ENCODE measurements at regions not wholly inside any gene's neighbourhood (a gene's known extent, or its start where the extent isn't known, plus 50 kb on each side); places are given as distances from the start of the nearest gene placed in this dataset.

- Histone ChIP-seq H3K27me3 (ENCODE audit: low read length) (no peaks in the 10 kb centered on the region), H4K20me1 (ENCODE audit: insufficient read depth, low read depth, low read length) (no peaks in the 10 kb centered on the region), H3K36me3 (ENCODE audit: insufficient read depth, low read length) (no peaks in the 10 kb centered on the region), H3K27ac (ENCODE audit: low read length) (no peak overlapping the region), H3K9me2 (replicated peaks; ENCODE audit: insufficient read depth, low read length) (no peaks in the 10 kb centered on the region), H3K9me3 (ENCODE audit: low read length) (no peaks in the 10 kb centered on the region), H3K4me3 (ENCODE audit: low read length) (no peak overlapping the region), H3K79me2 (ENCODE audit: low read length) (no peaks in the 10 kb centered on the region), H3K4me1 (ENCODE audit: low read length) (no peaks in the 10 kb centered on the region), H2AFZ (ENCODE audit: low read length) (no peak overlapping the region), H3K9ac (ENCODE audit: low read length) (no peak overlapping the region), H3K4me2 (ENCODE audit: low read depth, low read length, poor library complexity, severe bottlenecking) (no peak overlapping the region)
- no peak for DNase-seq
Measured at GRCh38 chr10:62514079-62514693, 140.0 kb downstream of the ZNF365 start.

- no peak overlapping the region for H3K4me2 ChIP-seq (ENCODE audit: low read depth, low read length, poor library complexity, severe bottlenecking)
- no peaks in the 10 kb centered on the region for H3K36me3 ChIP-seq (ENCODE audit: insufficient read depth, low read length)
- no peaks in the 10 kb centered on the region for H3K27me3 ChIP-seq (ENCODE audit: low read length)
- H2AFZ ChIP-seq (ENCODE audit: low read length): no peak overlapping the region
- H3K4me3 ChIP-seq (ENCODE audit: low read length): no peak overlapping the region
- no peaks in the 10 kb centered on the region for H3K4me1 ChIP-seq (ENCODE audit: low read length)
- no peak overlapping the region for H3K27ac ChIP-seq (ENCODE audit: low read length)
- peak; percentile 1 for DNase-seq
- H3K9ac ChIP-seq (ENCODE audit: low read length): no peak overlapping the region
- no peaks in the 10 kb centered on the region for H3K9me2 ChIP-seq (replicated peaks; ENCODE audit: insufficient read depth, low read length)
- no peaks in the 10 kb centered on the region for H3K9me3 ChIP-seq (ENCODE audit: low read length)
- H3K79me2 ChIP-seq (ENCODE audit: low read length): no peaks in the 10 kb centered on the region
- H4K20me1 ChIP-seq (ENCODE audit: insufficient read depth, low read depth, low read length): no peaks in the 10 kb centered on the region
Measured at GRCh38 chr10:62517252-62517651, 143.1 kb downstream of the ZNF365 start.

DNA sequence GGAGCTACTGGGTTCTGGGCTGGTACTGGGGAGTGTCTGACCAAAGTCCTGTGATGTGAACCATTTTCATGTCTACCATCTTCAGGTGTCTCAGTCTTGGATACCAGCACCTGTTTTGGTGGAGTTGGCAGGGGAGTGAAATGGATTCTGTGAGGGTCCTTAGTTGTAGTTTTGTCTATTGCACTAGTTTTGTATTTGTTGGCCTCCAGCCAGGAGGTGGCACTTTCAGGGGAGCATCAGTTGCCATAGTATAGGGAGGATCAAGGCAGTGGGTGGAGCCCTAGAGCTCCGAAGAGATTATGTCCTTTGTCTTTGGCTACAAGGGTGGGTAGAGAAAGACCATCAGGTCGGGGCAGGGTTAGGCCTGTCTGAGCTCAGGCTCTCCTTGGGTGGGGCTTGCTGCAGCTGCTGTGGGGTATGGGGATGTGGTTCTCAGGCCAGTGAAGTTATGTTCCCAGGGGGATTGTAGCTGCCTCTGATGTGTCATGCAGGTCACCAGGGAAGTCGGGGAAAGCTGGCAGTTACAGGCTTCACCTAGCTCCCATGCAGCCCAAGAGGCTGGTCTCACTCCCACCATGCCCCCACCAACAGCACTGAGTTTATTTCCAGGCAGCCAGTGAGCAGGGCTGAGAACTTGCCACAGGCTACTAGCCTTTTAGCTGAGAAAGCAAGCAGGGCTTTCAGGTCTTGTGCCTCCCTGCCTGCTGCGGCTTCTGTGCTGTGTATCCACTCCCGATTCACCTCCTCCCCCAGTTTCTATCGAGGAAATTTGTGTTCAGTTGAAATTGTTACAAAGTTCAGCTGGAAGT lies 153.1 kb downstream of the ZNF365 start:
- Histone ChIP-seq H3K36me3 (ENCODE audit: insufficient read depth, low read length) (no peaks in the 10 kb centered on the region), H4K20me1 (ENCODE audit: insufficient read depth, low read depth, low read length) (no peaks in the 10 kb centered on the region), H3K9me2 (replicated peaks; ENCODE audit: insufficient read depth, low read length) (no peaks in the 10 kb centered on the region), H2AFZ (ENCODE audit: low read length) (no peak overlapping the region), H3K4me1 (ENCODE audit: low read length) (peaks cover 17% of the 10 kb centered on the region), H3K27ac (ENCODE audit: low read length) (no peak overlapping the region), H3K9ac (ENCODE audit: low read length) (no peak overlapping the region), H3K9me3 (ENCODE audit: low read length) (no peaks in the 10 kb centered on the region), H3K4me2 (ENCODE audit: low read depth, low read length, poor library complexity, severe bottlenecking) (no peak overlapping the region), H3K79me2 (ENCODE audit: low read length) (no peaks in the 10 kb centered on the region), H3K27me3 (ENCODE audit: low read length) (no peaks in the 10 kb centered on the region), H3K4me3 (ENCODE audit: low read length) (no peak overlapping the region)
- peak; percentile 51 for DNase-seq

DNA sequence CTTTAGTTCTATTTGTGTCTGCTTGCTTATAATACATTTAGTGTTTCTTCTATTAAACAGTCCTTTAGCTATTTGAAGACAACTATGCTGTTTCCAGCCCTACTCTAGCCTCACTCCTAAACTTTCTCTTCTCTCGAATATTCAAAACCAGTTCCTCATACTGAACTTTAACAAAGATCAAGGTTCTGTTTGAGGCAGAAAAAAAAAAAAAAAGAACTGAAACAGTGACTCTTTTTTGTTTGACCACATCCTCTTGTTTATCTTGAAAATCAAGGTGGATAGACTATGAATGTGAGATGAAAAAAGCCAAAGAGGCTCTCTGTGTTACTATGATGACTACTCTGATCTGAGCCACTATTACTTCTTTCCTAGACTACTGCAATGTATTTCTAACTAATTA lies 154.3 kb downstream of the ZNF365 start:
- Histone ChIP-seq H3K9ac (ENCODE audit: low read length) (no peak overlapping the region), H3K36me3 (ENCODE audit: insufficient read depth, low read length) (no peaks in the 10 kb centered on the region), H3K4me2 (ENCODE audit: low read depth, low read length, poor library complexity, severe bottlenecking) (no peak overlapping the region), H3K27me3 (ENCODE audit: low read length) (no peaks in the 10 kb centered on the region), H3K9me2 (replicated peaks; ENCODE audit: insufficient read depth, low read length) (no peaks in the 10 kb centered on the region), H3K9me3 (ENCODE audit: low read length) (no peaks in the 10 kb centered on the region), H4K20me1 (ENCODE audit: insufficient read depth, low read depth, low read length) (no peaks in the 10 kb centered on the region), H3K27ac (ENCODE audit: low read length) (no peak overlapping the region), H2AFZ (ENCODE audit: low read length) (no peak overlapping the region), H3K79me2 (ENCODE audit: low read length) (no peaks in the 10 kb centered on the region), H3K4me1 (ENCODE audit: low read length) (peaks cover 17% of the 10 kb centered on the region), H3K4me3 (ENCODE audit: low read length) (no peak overlapping the region)
- DNase-seq: peak; percentile 61

GRCh38 chr10:62529396-62529795 lies 155.2 kb downstream of the ZNF365 start:
- Histone ChIP-seq H4K20me1 (ENCODE audit: insufficient read depth, low read depth, low read length) (no peaks in the 10 kb centered on the region), H2AFZ (ENCODE audit: low read length) (no peak overlapping the region), H3K9me2 (replicated peaks; ENCODE audit: insufficient read depth, low read length) (no peaks in the 10 kb centered on the region), H3K36me3 (ENCODE audit: insufficient read depth, low read length) (no peaks in the 10 kb centered on the region), H3K27ac (ENCODE audit: low read length) (no peak overlapping the region), H3K4me2 (ENCODE audit: low read depth, low read length, poor library complexity, severe bottlenecking) (no peak overlapping the region), H3K9ac (ENCODE audit: low read length) (no peak overlapping the region), H3K79me2 (ENCODE audit: low read length) (no peaks in the 10 kb centered on the region), H3K9me3 (ENCODE audit: low read length) (no peaks in the 10 kb centered on the region), H3K4me3 (ENCODE audit: low read length) (no peak overlapping the region), H3K27me3 (ENCODE audit: low read length) (no peaks in the 10 kb centered on the region), H3K4me1 (ENCODE audit: low read length) (peaks cover 17% of the 10 kb centered on the region)
- DNase-seq: no peak

DNA sequence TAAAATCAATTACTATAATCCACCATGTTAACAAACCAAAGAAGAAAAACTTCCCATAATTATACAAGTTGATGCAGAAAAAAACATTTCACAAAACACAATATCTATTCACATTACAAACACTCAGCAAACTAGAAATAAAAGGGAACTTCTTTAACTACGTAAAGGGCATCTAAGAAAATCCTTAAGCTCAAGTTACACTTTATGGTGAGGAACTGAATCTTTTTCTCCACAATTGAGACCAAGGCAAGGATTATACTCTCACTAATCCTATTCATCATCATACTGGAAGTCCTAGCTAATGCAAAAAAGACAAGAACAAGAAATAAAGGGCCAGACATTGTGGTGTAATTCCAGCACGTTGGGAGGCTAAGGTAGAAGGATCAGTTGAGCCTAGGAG lies 159.9 kb downstream of the ZNF365 start:
- H3K9me3 ChIP-seq (ENCODE audit: low read length): no peaks in the 10 kb centered on the region
- H3K4me3 ChIP-seq (ENCODE audit: low read length): no peak overlapping the region
- no peak overlapping the region for H3K9ac ChIP-seq (ENCODE audit: low read length)
- H4K20me1 ChIP-seq (ENCODE audit: insufficient read depth, low read depth, low read length): no peaks in the 10 kb centered on the region
- no peak for DNase-seq
- H3K4me2 ChIP-seq (ENCODE audit: low read depth, low read length, poor library complexity, severe bottlenecking): no peak overlapping the region
- H3K36me3 ChIP-seq (ENCODE audit: insufficient read depth, low read length): no peaks in the 10 kb centered on the region
- no peaks in the 10 kb centered on the region for H3K27me3 ChIP-seq (ENCODE audit: low read length)
- H3K4me1 ChIP-seq (ENCODE audit: low read length): no peaks in the 10 kb centered on the region
- H2AFZ ChIP-seq (ENCODE audit: low read length): no peak overlapping the region
- H3K27ac ChIP-seq (ENCODE audit: low read length): no peak overlapping the region
- no peaks in the 10 kb centered on the region for H3K9me2 ChIP-seq (replicated peaks; ENCODE audit: insufficient read depth, low read length)
- H3K79me2 ChIP-seq (ENCODE audit: low read length): no peaks in the 10 kb centered on the region

- H3K36me3 ChIP-seq (ENCODE audit: insufficient read depth, low read length): no peaks in the 10 kb centered on the region
- DNase-seq: no peak
- H2AFZ ChIP-seq (ENCODE audit: low read length): no peak overlapping the region
- H3K9me2 ChIP-seq (replicated peaks; ENCODE audit: insufficient read depth, low read length): no peaks in the 10 kb centered on the region
- no peaks in the 10 kb centered on the region for H3K79me2 ChIP-seq (ENCODE audit: low read length)
- no peaks in the 10 kb centered on the region for H3K9me3 ChIP-seq (ENCODE audit: low read length)
- no peaks in the 10 kb centered on the region for H4K20me1 ChIP-seq (ENCODE audit: insufficient read depth, low read depth, low read length)
- no peak overlapping the region for H3K9ac ChIP-seq (ENCODE audit: low read length)
- no peak overlapping the region for H3K4me2 ChIP-seq (ENCODE audit: low read depth, low read length, poor library complexity, severe bottlenecking)
- no peak overlapping the region for H3K27ac ChIP-seq (ENCODE audit: low read length)
- no peaks in the 10 kb centered on the region for H3K27me3 ChIP-seq (ENCODE audit: low read length)
- no peaks in the 10 kb centered on the region for H3K4me1 ChIP-seq (ENCODE audit: low read length)
- H3K4me3 ChIP-seq (ENCODE audit: low read length): no peak overlapping the region
Measured at GRCh38 chr10:62538606-62539005, 164.4 kb downstream of the ZNF365 start.

GRCh38 chr10:62540389-62540788 lies 166.2 kb downstream of the ZNF365 start:
- H3K4me1 ChIP-seq (ENCODE audit: low read length): no peaks in the 10 kb centered on the region
- H3K9ac ChIP-seq (ENCODE audit: low read length): no peak overlapping the region
- no peaks in the 10 kb centered on the region for H3K9me2 ChIP-seq (replicated peaks; ENCODE audit: insufficient read depth, low read length)
- no peaks in the 10 kb centered on the region for H3K79me2 ChIP-seq (ENCODE audit: low read length)
- no peak overlapping the region for H2AFZ ChIP-seq (ENCODE audit: low read length)
- H3K36me3 ChIP-seq (ENCODE audit: insufficient read depth, low read length): no peaks in the 10 kb centered on the region
- no peak overlapping the region for H3K4me3 ChIP-seq (ENCODE audit: low read length)
- no peak for DNase-seq
- no peak overlapping the region for H3K27ac ChIP-seq (ENCODE audit: low read length)
- H3K4me2 ChIP-seq (ENCODE audit: low read depth, low read length, poor library complexity, severe bottlenecking): no peak overlapping the region
- H3K27me3 ChIP-seq (ENCODE audit: low read length): no peaks in the 10 kb centered on the region
- no peaks in the 10 kb centered on the region for H4K20me1 ChIP-seq (ENCODE audit: insufficient read depth, low read depth, low read length)
- no peaks in the 10 kb centered on the region for H3K9me3 ChIP-seq (ENCODE audit: low read length)

All from Karpas-422 (cell line).